Hepatocyte (in vitro differentiated cells): ENCODE measurements at regions not wholly inside any gene's neighbourhood (a gene's known extent, or its start where the extent isn't known, plus 50 kb on each side); places are given as distances from the start of the nearest gene placed in this dataset.

Source experiments
- EZH2 ChIP-seq: fragments of 200-600 bp; sonication (generic); IDR thresholded peaks from 2 replicates; pipeline ENCODE4 v1.6.1; 2016; ENCODE audit warnings: antibody characterized with exemption, mild to moderate bottlenecking, borderline replicate concordance
- EZH2phosphoT487 ChIP-seq: fragments of 200-600 bp; sonication (generic); IDR thresholded peaks from one replicate; pipeline ENCODE4 v1.6.1; 2018; ENCODE audit warnings: antibody characterized with exemption, mild to moderate bottlenecking, low read depth, moderate library complexity; ENCODE audit not compliant: unreplicated experiment, severe bottlenecking
- TF ChIP-seq, protein P1 (sequence below): fragments of 200-600 bp; sonication (generic); IDR thresholded peaks from 2 replicates; pipeline ENCODE4 v1.5.1; 2016; ENCODE audit warnings: antibody characterized with exemption, mild to moderate bottlenecking; ENCODE audit not compliant: poor library complexity

DNA sequence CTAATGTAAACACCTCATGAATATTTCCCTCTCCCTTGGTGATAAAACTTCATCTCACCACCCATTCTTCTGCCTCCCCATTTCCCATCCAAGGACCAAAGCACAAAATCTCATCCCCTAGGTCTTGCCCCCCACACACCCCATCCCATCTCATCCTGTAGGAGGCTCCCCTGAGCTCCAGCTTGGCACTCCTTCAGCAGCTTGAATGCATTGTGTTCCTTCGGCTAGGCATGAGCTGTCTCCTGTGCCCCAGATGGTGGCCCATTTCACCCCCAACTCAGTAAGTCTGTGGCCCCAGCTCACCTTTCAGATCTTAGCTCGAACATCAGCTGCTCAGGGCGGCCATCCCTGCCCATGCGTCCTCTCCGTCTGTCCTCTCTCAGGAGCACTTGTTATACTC is 203.6 kb upstream of the NR2F2 start:
- no peak for TF ChIP-seq EZH2
- no peak for TF ChIP-seq EZH2phosphoT487
- TF ChIP-seq, protein P1, sequence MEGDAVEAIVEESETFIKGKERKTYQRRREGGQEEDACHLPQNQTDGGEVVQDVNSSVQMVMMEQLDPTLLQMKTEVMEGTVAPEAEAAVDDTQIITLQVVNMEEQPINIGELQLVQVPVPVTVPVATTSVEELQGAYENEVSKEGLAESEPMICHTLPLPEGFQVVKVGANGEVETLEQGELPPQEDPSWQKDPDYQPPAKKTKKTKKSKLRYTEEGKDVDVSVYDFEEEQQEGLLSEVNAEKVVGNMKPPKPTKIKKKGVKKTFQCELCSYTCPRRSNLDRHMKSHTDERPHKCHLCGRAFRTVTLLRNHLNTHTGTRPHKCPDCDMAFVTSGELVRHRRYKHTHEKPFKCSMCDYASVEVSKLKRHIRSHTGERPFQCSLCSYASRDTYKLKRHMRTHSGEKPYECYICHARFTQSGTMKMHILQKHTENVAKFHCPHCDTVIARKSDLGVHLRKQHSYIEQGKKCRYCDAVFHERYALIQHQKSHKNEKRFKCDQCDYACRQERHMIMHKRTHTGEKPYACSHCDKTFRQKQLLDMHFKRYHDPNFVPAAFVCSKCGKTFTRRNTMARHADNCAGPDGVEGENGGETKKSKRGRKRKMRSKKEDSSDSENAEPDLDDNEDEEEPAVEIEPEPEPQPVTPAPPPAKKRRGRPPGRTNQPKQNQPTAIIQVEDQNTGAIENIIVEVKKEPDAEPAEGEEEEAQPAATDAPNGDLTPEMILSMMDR = no peak
